ENCODE measurements at regions not wholly inside any gene's neighbourhood (a gene's known extent, or its start where the extent isn't known, plus 50 kb on each side); places are given as distances from the start of the nearest gene placed in this dataset.

GRCh38 chr7:106749165-106749564 is 88.2 kb upstream of the CCDC71L start:
- DNase-seq (no peak), ATAC-seq (ENCODE audit: low read depth) (no peak)
- no peak overlapping the region for H3K27ac ChIP-seq (ENCODE audit: low read length in 2 of 2)
- ChIA-PET CTCF (interaction anchor here (1.7 kb wide), 1 partner anchor 12 kb away, joined by 4 read pairs; no protein-coding TSS in a partner anchor), POLR2A (no interaction called here)
- no peaks in the 10 kb centered on the region for H3K4me1 ChIP-seq (ENCODE audit: control insufficient read depth in 2 of 2, insufficient read depth in 2 of 2, low read length in 2 of 2)
- no peaks in the 10 kb centered on the region for H3K9me3 ChIP-seq (ENCODE audit: control extremely low read depth in 1 of 3, control insufficient read depth in 2 of 3, insufficient read depth in 1 of 3, low read length in 2 of 3)
- no peak overlapping the region for H3K27ac Mint-ChIP-seq
- WGBS (ENCODE audit: insufficient coverage) = 80% methylated on average over 1 of the region's 1 CpG
- H3K4me1 Mint-ChIP-seq = peaks cover 1% of the 10 kb centered on the region
- no peaks in the 10 kb centered on the region for H3K27me3 ChIP-seq (replicated peaks in 1 of 4; ENCODE audit: control extremely low read depth in 1 of 4, control insufficient read depth in 3 of 4, insufficient read depth in 4 of 4, low read length in 3 of 4)
- H3K9me3 Mint-ChIP-seq (ENCODE audit: insufficient read depth) = no peaks in the 10 kb centered on the region
- no peak overlapping the region for H2AFZ ChIP-seq (ENCODE audit: insufficient read depth, low read depth, low read length, poor library complexity, severe bottlenecking)
- H3K4me3 ChIP-seq (ENCODE audit: control extremely low read depth in 1 of 5, extremely low read depth in 1 of 5, insufficient read depth in 1 of 5, low read depth in 2 of 5, low read length in 4 of 5) = no peak overlapping the region
- H3K79me2 ChIP-seq (ENCODE audit: control insufficient read depth, insufficient read depth, low read length) = no peaks in the 10 kb centered on the region
- H3K27me3 Mint-ChIP-seq = no peaks in the 10 kb centered on the region
- no peaks in the 10 kb centered on the region for H4K20me1 ChIP-seq (ENCODE audit: control insufficient read depth, insufficient read depth, low read length, poor library complexity, severe bottlenecking)
- intact Hi-C loops (cut with micrococcal nuclease) = no loop called here
- no peaks in the 10 kb centered on the region for H3K36me3 ChIP-seq (replicated peaks in 1 of 2; ENCODE audit: control extremely low read depth in 1 of 2, control insufficient read depth in 1 of 2, extremely low read depth in 1 of 2, insufficient read depth in 2 of 2, low read length in 1 of 2)
- H3K9ac ChIP-seq (ENCODE audit: low read length) = no peak overlapping the region
- H3K4me2 ChIP-seq (replicated peaks; ENCODE audit: low read depth, low read length, poor library complexity, severe bottlenecking) = no peak overlapping the region
- TF ChIP-seq, protein P1, sequence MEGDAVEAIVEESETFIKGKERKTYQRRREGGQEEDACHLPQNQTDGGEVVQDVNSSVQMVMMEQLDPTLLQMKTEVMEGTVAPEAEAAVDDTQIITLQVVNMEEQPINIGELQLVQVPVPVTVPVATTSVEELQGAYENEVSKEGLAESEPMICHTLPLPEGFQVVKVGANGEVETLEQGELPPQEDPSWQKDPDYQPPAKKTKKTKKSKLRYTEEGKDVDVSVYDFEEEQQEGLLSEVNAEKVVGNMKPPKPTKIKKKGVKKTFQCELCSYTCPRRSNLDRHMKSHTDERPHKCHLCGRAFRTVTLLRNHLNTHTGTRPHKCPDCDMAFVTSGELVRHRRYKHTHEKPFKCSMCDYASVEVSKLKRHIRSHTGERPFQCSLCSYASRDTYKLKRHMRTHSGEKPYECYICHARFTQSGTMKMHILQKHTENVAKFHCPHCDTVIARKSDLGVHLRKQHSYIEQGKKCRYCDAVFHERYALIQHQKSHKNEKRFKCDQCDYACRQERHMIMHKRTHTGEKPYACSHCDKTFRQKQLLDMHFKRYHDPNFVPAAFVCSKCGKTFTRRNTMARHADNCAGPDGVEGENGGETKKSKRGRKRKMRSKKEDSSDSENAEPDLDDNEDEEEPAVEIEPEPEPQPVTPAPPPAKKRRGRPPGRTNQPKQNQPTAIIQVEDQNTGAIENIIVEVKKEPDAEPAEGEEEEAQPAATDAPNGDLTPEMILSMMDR (IDR thresholded peaks at IDR 0.05) = no peak
- TF ChIP-seq EZH2 (IDR thresholded peaks at IDR 0.05; ENCODE audit: borderline replicate concordance, insufficient read depth, low read depth, low read length, poor library complexity, severe bottlenecking) = no peak
- no peak overlapping the region for H3K4me3 Mint-ChIP-seq

DNA sequence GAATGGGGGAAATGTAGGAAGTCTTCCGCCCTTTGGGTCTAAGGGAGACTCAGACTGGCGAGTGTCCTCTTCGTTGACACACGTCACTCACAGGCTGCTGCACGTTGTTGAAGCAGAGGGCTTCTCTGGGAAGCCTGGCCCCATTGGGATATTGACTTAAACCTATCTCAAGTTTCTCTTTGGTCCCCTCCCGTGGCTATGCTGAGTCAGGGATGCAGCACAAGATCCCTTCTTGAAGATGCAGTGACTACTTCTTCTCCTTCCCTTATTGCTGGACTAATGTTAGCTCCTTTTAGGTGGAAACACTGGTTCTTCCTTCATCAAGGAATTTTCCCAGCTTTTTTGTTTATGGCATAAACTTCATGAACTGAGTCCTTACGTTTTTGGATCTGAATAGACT is 89.8 kb upstream of the CCDC71L start:
- POLR2A ChIA-PET = no interaction called here
- ATAC-seq (ENCODE audit: low read depth) (no peak), DNase-seq (no peak)
- CTCF ChIA-PET = no interaction called here
- TF ChIP-seq, protein P1 (IDR thresholded peaks at IDR 0.05) = no peak
- no peak for TF ChIP-seq EZH2 (IDR thresholded peaks at IDR 0.05; ENCODE audit: borderline replicate concordance, insufficient read depth, low read depth, low read length, poor library complexity, severe bottlenecking)
- Mint-ChIP-seq H3K4me3 (no peak overlapping the region), H3K4me1 (peaks cover 1% of the 10 kb centered on the region), H3K27ac (no peak overlapping the region), H3K27me3 (no peaks in the 10 kb centered on the region), H3K9me3 (ENCODE audit: insufficient read depth) (peaks cover 2% of the 10 kb centered on the region)
- Histone ChIP-seq H3K4me2 (replicated peaks; ENCODE audit: low read depth, low read length, poor library complexity, severe bottlenecking) (no peak overlapping the region), H3K9ac (ENCODE audit: low read length) (no peak overlapping the region), H3K79me2 (ENCODE audit: control insufficient read depth, insufficient read depth, low read length) (no peaks in the 10 kb centered on the region), H3K27me3 (replicated peaks in 1 of 4; ENCODE audit: control extremely low read depth in 1 of 4, control insufficient read depth in 3 of 4, insufficient read depth in 4 of 4, low read length in 3 of 4) (no peaks in the 10 kb centered on the region), H4K20me1 (ENCODE audit: control insufficient read depth, insufficient read depth, low read length, poor library complexity, severe bottlenecking) (no peaks in the 10 kb centered on the region), H3K27ac (ENCODE audit: low read length in 2 of 2) (no peak overlapping the region), H3K4me1 (ENCODE audit: control insufficient read depth in 2 of 2, insufficient read depth in 2 of 2, low read length in 2 of 2) (no peaks in the 10 kb centered on the region), H3K36me3 (replicated peaks in 1 of 2; ENCODE audit: control extremely low read depth in 1 of 2, control insufficient read depth in 1 of 2, extremely low read depth in 1 of 2, insufficient read depth in 2 of 2, low read length in 1 of 2) (no peaks in the 10 kb centered on the region), H3K9me3 (ENCODE audit: control extremely low read depth in 1 of 3, control insufficient read depth in 2 of 3, insufficient read depth in 1 of 3, low read length in 2 of 3) (peaks cover 0 to 4% (median 0%) of the 10 kb centered on the region in 3 donors), H2AFZ (ENCODE audit: insufficient read depth, low read depth, low read length, poor library complexity, severe bottlenecking) (no peak overlapping the region), H3K4me3 (ENCODE audit: control extremely low read depth in 1 of 5, extremely low read depth in 1 of 5, insufficient read depth in 1 of 5, low read depth in 2 of 5, low read length in 4 of 5) (no peak overlapping the region)
- WGBS (ENCODE audit: insufficient coverage) = 83% methylated on average over 7 of the region's 7 CpGs
- intact Hi-C loops (cut with micrococcal nuclease) = no loop called here
